ENCODE measurements at regions not wholly inside any gene's neighbourhood (a gene's known extent, or its start where the extent isn't known, plus 50 kb on each side); places are given as distances from the start of the nearest gene placed in this dataset.
A peak's percentile ranks its signal among the peaks of the same experiment; 100 is the strongest.

DNA sequence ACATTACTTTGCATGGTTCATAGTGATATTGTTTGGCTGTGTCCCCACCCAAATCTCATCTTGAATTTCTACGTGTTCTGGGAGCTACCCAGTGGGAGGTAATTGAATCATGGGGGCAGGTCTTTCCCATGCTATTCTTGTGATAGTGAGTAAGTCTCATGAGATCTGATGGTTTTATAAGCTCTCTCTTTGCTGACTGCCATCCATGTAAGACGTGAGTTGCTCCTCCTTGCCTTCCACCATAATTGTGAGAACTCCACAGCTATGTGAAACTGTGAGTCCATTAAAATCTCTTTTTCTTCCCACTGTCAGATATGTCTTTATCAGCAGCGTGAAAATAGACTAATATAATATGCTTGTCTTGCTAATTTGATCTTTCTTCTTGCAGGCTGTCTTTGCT is 200.4 kb upstream of the NOX3 start:
- Mint-ChIP-seq H3K27me3 (ENCODE audit: insufficient read depth) (no peaks in the 10 kb centered on the region; the same call in 1 of the 2 replicates), H3K27ac (no peak overlapping the region), H3K36me3 (ENCODE audit: low read depth) (peaks cover 11% of the 10 kb centered on the region), H3K4me1 (ENCODE audit: low read depth) (no peaks in the 10 kb centered on the region), H3K4me3 (no peak overlapping the region), H3K9me3 (peaks cover 6% of the 10 kb centered on the region)
- TF ChIP-seq, protein P1, sequence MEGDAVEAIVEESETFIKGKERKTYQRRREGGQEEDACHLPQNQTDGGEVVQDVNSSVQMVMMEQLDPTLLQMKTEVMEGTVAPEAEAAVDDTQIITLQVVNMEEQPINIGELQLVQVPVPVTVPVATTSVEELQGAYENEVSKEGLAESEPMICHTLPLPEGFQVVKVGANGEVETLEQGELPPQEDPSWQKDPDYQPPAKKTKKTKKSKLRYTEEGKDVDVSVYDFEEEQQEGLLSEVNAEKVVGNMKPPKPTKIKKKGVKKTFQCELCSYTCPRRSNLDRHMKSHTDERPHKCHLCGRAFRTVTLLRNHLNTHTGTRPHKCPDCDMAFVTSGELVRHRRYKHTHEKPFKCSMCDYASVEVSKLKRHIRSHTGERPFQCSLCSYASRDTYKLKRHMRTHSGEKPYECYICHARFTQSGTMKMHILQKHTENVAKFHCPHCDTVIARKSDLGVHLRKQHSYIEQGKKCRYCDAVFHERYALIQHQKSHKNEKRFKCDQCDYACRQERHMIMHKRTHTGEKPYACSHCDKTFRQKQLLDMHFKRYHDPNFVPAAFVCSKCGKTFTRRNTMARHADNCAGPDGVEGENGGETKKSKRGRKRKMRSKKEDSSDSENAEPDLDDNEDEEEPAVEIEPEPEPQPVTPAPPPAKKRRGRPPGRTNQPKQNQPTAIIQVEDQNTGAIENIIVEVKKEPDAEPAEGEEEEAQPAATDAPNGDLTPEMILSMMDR (IDR thresholded peaks at IDR 0.05), result no peak
- no peak for DNase-seq

DNA sequence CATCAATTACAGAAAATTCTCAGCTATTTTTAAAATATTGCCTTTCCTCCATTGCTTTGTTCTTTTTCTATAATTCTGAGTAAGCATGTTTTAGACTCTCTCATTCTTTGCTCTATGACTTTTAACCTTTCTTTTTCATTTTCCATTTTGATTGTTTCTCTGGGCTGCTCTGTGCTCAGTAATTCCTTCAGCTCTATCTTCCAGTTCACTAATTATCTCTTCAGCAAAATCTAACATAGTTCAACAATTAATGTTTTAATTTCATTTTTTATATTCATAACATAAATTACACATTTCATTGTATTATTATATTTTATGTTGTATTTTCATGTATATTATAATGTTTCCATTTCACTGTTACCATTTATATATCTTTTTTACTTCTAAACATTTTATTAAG is 198.8 kb upstream of the NOX3 start:
- Mint-ChIP-seq H3K27me3 (ENCODE audit: insufficient read depth) (no peaks in the 10 kb centered on the region; the same call in 1 of the 2 replicates), H3K4me1 (ENCODE audit: low read depth) (no peaks in the 10 kb centered on the region), H3K36me3 (ENCODE audit: low read depth) (peaks cover 11% of the 10 kb centered on the region), H3K27ac (no peak overlapping the region), H3K9me3 (peaks cover 6% of the 10 kb centered on the region), H3K4me3 (no peak overlapping the region)
- DNase-seq, result no peak
- TF ChIP-seq, protein P1 (IDR thresholded peaks at IDR 0.05), result no peak

GRCh38 chr6:155648301-155648700 is 192.7 kb upstream of the NOX3 start:
- TF ChIP-seq, protein P1 (IDR thresholded peaks at IDR 0.05), result no peak
- Mint-ChIP-seq H3K4me1 (ENCODE audit: low read depth) (peaks cover 41% of the 10 kb centered on the region), H3K4me3 (no peak overlapping the region), H3K9me3 (no peaks in the 10 kb centered on the region), H3K36me3 (ENCODE audit: low read depth) (no peaks in the 10 kb centered on the region), H3K27me3 (ENCODE audit: insufficient read depth) (no peaks in the 10 kb centered on the region), H3K27ac (no peak overlapping the region)
- DNase-seq, result no peak

- no peak for DNase-seq
Measured at GRCh38 chr6:155647354-155647753, 191.7 kb upstream of the NOX3 start.

DNA sequence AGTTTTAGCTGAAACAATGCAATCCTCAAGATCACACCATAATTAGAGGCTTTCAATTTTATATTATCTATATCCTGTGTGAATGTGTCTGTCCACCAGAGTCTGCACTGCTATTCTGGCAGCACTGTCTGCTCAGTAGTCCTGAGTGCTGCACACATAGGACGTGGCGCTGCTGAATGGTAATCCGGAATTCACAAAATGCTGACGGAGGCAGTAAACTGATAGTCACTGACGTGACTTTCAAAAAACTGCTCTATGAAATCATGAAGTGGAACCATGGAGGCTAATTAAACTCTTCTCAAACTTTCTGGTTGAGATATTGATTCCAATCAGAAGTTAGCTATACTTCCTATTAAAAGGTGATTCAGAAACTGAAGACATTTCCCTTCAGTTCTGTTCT is 190.8 kb upstream of the NOX3 start:
- Mint-ChIP-seq H3K36me3 (ENCODE audit: low read depth) (peaks cover 7% of the 10 kb centered on the region; the same call in 1 of the 2 replicates), H3K4me3 (peak overlapping the region; percentile 34; the same call in 1 of the 2 replicates), H3K27ac (peak overlapping the region; percentile 55; the same call in 1 of the 2 replicates), H3K4me1 (ENCODE audit: low read depth) (peaks cover 41% of the 10 kb centered on the region), H3K27me3 (ENCODE audit: insufficient read depth) (no peaks in the 10 kb centered on the region), H3K9me3 (peaks cover 7% of the 10 kb centered on the region)
- TF ChIP-seq, protein P1 (IDR thresholded peaks at IDR 0.05), result no peak
- peak; percentile 12 for DNase-seq

More at GRCh38 chr6:155647354-155647753, 191.7 kb upstream of the NOX3 start:
- Mint-ChIP-seq H3K27ac (peak overlapping the region; percentile 42), H3K9me3 (peaks cover 2% of the 10 kb centered on the region), H3K36me3 (ENCODE audit: low read depth) (peaks cover 5% of the 10 kb centered on the region; the same call in 1 of the 2 replicates), H3K4me3 (peak overlapping the region; percentile 29), H3K4me1 (ENCODE audit: low read depth) (peaks cover 41% of the 10 kb centered on the region), H3K27me3 (ENCODE audit: insufficient read depth) (no peaks in the 10 kb centered on the region)
- TF ChIP-seq, protein P1 (IDR thresholded peaks at IDR 0.05), result no peak

DNA sequence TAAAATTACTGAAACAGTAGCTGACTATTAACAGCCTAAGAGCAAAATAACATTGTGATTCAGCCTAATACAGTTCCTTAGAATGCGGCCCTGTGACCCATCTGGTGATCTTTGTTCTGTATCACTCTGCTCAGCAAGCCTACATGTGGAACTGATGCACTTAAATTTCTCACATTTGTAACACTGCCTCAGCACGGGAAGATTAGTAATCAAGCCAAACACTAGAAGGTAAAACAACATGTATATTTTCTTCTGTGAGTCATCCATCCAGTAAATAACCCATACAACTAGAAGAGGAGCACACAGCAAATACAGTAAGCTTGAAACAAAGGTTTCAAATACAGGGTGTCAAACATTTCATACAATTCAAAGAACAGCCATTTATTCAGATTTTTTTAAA is 189.7 kb upstream of the NOX3 start:
- peaks cover 41% of the 10 kb centered on the region for H3K4me1 Mint-ChIP-seq (ENCODE audit: low read depth)
- DNase-seq, result peak; percentile 46

More for the DNA sequence above, 189.7 kb upstream of the NOX3 start:
- TF ChIP-seq, protein P1 (IDR thresholded peaks at IDR 0.05), result no peak
- Mint-ChIP-seq H3K9me3 (peaks cover 7% of the 10 kb centered on the region), H3K27ac (no peak overlapping the region), H3K36me3 (ENCODE audit: low read depth) (peaks cover 7% of the 10 kb centered on the region; the same call in 1 of the 2 replicates), H3K27me3 (ENCODE audit: insufficient read depth) (no peaks in the 10 kb centered on the region), H3K4me3 (no peak overlapping the region)

Data from HFFc6 (cell line).